ENCODE measurements at regions not wholly inside any gene's neighbourhood (a gene's known extent, or its start where the extent isn't known, plus 50 kb on each side); places are given as distances from the start of the nearest gene placed in this dataset.

GRCh38 chr14:101332281-101332680 is 229.0 kb upstream of the DIO3 start:
- Histone ChIP-seq H3K27ac (ENCODE audit: low read length) (no peak overlapping the region), H3K9me3 (ENCODE audit: insufficient read depth, low read length) (no peaks in the 10 kb centered on the region), H3K79me2 (ENCODE audit: low read length) (no peaks in the 10 kb centered on the region), H3K9ac (ENCODE audit: low read length) (no peak overlapping the region), H2AFZ (ENCODE audit: low read depth, low read length) (no peak overlapping the region), H4K20me1 (ENCODE audit: insufficient read depth, low read length) (no peaks in the 10 kb centered on the region), H3K4me1 (ENCODE audit: low read length) (no peaks in the 10 kb centered on the region), H3K27me3 (ENCODE audit: low read depth, low read length) (no peaks in the 10 kb centered on the region), H3K4me3 (ENCODE audit: low read length) (no peak overlapping the region), H3K4me2 (ENCODE audit: low read length) (no peak overlapping the region), H3K36me3 (replicated peaks; ENCODE audit: low read depth, low read length) (no peaks in the 10 kb centered on the region)
- TF ChIP-seq CTCF (IDR thresholded peaks at IDR 0.05; ENCODE audit: low read depth, low read length): no peak
- TF ChIP-seq EZH2phosphoT487 (IDR thresholded peaks at IDR 0.05; ENCODE audit: low read depth): no peak

DNA sequence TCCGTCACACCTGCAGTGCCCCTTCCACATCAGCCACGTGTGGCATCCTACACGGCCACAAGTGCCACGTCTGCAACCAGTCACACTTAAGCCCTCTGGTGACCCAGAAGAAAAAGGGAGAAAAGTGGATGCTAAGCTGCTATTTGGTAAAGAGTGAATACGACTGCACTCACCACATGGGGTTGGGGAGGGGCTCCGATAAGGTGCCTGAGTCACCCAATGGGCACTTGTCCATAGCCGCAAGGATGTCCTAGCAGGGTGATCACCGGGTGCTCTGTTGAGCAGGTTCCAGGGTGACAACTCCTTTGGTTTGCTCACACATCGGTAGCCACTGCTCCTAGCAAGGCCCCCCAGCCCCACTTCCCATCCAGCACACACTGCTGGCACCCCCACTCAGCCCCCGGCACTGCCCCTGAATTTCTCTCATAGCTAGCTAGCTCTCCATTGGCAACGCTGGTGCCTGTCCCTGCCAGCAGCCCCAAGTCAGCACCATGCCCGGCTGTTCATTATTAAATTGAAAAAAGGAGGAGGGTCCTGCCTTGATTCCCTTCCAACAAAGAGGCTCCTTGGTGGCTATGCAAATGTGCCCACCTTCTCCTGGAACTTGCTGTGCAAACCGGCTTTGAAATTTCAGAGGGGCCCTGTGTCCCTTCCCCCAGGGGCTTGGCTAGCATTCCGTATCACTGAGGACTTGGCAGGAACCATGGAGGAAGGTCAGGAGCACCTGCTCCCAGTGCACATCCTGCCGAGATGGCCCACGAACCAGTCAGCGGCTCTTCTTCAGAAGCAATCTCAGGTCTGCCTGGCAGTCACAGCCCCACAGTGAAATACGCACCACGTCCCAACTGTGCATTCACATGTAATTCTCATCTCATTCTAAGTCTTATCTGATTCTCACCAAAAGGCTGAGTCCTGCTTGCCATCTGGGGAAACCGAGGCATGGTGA is 227.7 kb upstream of the DIO3 start:
- H3K4me3 ChIP-seq (ENCODE audit: low read length): no peak overlapping the region
- H2AFZ ChIP-seq (ENCODE audit: low read depth, low read length): no peak overlapping the region
- no peaks in the 10 kb centered on the region for H3K79me2 ChIP-seq (ENCODE audit: low read length)
- no peak overlapping the region for H3K4me2 ChIP-seq (ENCODE audit: low read length)
- no peaks in the 10 kb centered on the region for H4K20me1 ChIP-seq (ENCODE audit: insufficient read depth, low read length)
- H3K27me3 ChIP-seq (ENCODE audit: low read depth, low read length): no peaks in the 10 kb centered on the region
- no peaks in the 10 kb centered on the region for H3K36me3 ChIP-seq (replicated peaks; ENCODE audit: low read depth, low read length)
- no peak overlapping the region for H3K9ac ChIP-seq (ENCODE audit: low read length)
- TF ChIP-seq CTCF (IDR thresholded peaks at IDR 0.05; ENCODE audit: low read depth, low read length) (no peak), EZH2phosphoT487 (IDR thresholded peaks at IDR 0.05; ENCODE audit: low read depth) (no peak)
- no peaks in the 10 kb centered on the region for H3K4me1 ChIP-seq (ENCODE audit: low read length)
- no peak overlapping the region for H3K27ac ChIP-seq (ENCODE audit: low read length)
- no peaks in the 10 kb centered on the region for H3K9me3 ChIP-seq (ENCODE audit: insufficient read depth, low read length)

- no peaks in the 10 kb centered on the region for H3K79me2 ChIP-seq (ENCODE audit: low read length)
- no peak for TF ChIP-seq CTCF (IDR thresholded peaks at IDR 0.05; ENCODE audit: low read depth, low read length)
- no peak for TF ChIP-seq EZH2phosphoT487 (IDR thresholded peaks at IDR 0.05; ENCODE audit: low read depth)
Observed at GRCh38 chr14:101334656-101335055, 226.6 kb upstream of the DIO3 start.

DNA sequence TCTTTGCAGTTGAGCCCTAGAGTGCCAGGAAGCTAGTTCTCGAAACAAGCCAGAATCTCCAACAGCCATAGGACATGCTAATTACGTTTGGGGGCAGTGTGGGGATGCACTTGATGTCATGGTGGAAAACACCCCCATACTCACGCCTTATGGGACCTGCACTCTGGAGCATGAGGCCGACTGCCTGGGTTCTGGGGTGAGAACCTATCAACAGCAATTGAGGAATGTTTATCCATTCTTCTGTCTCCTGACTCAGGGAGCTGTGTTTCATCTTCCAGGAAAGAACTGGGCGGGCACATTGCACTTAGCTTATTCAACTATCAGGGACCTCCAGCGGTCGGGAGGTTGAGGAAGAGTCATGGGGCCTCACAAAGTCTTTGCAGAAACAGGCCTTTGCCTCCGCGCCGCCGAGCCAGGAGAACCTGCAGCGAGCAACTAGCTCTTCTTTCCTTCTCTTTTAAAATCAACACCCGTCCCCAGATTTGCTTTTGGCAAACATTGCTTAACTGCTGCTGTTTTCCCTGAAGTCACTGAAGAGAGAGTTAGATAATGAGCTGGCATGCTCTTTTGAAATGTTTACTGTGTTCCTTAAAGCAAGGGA is 226.1 kb upstream of the DIO3 start:
- Histone ChIP-seq H3K4me3 (ENCODE audit: low read length) (no peak overlapping the region), H4K20me1 (ENCODE audit: insufficient read depth, low read length) (no peaks in the 10 kb centered on the region), H3K36me3 (replicated peaks; ENCODE audit: low read depth, low read length) (no peaks in the 10 kb centered on the region), H3K4me1 (ENCODE audit: low read length) (no peaks in the 10 kb centered on the region), H3K9me3 (ENCODE audit: insufficient read depth, low read length) (no peaks in the 10 kb centered on the region), H3K27ac (ENCODE audit: low read length) (no peak overlapping the region), H2AFZ (ENCODE audit: low read depth, low read length) (no peak overlapping the region), H3K4me2 (ENCODE audit: low read length) (no peak overlapping the region), H3K27me3 (ENCODE audit: low read depth, low read length) (no peaks in the 10 kb centered on the region), H3K79me2 (ENCODE audit: low read length) (no peaks in the 10 kb centered on the region), H3K9ac (ENCODE audit: low read length) (no peak overlapping the region)
- TF ChIP-seq CTCF (IDR thresholded peaks at IDR 0.05; ENCODE audit: low read depth, low read length): no peak
- TF ChIP-seq EZH2phosphoT487 (IDR thresholded peaks at IDR 0.05; ENCODE audit: low read depth): no peak

More at GRCh38 chr14:101334656-101335055, 226.6 kb upstream of the DIO3 start:
- Histone ChIP-seq H3K4me2 (ENCODE audit: low read length) (no peak overlapping the region), H3K27ac (ENCODE audit: low read length) (no peak overlapping the region), H3K36me3 (replicated peaks; ENCODE audit: low read depth, low read length) (no peaks in the 10 kb centered on the region), H3K4me1 (ENCODE audit: low read length) (no peaks in the 10 kb centered on the region), H2AFZ (ENCODE audit: low read depth, low read length) (no peak overlapping the region), H3K27me3 (ENCODE audit: low read depth, low read length) (no peaks in the 10 kb centered on the region), H3K9me3 (ENCODE audit: insufficient read depth, low read length) (no peaks in the 10 kb centered on the region), H4K20me1 (ENCODE audit: insufficient read depth, low read length) (no peaks in the 10 kb centered on the region), H3K4me3 (ENCODE audit: low read length) (no peak overlapping the region), H3K9ac (ENCODE audit: low read length) (no peak overlapping the region)

Measured in OCI-LY3 (cell line).